HCT116 (cell line): ENCODE measurements at regions not wholly inside any gene's neighbourhood (a gene's known extent, or its start where the extent isn't known, plus 50 kb on each side); places are given as distances from the start of the nearest gene placed in this dataset.

Source experiments
- CTCF ChIP-seq, 3 experiments: fragments of 200-600 bp in 1 of 3; sonication (generic) in 1 of 3; IDR thresholded peaks in 2 of 3; conservative IDR thresholded peaks in 1 of 3; 2 replicates each; pipeline ENCODE4 v1.5.1; 2012 to 2017; ENCODE audit warnings: low read depth in 2 of 3, low read length in 2 of 3, antibody characterized with exemption in 1 of 3, borderline replicate concordance in 1 of 3, control low read depth in 1 of 3, mild to moderate bottlenecking in 1 of 3, mixed read lengths in 1 of 3, mixed run types in 1 of 3, moderate library complexity in 1 of 3; ENCODE audit not compliant: insufficient read depth in 1 of 3
- SIN3A ChIP-seq: IDR thresholded peaks from 2 replicates; pipeline ENCODE4 v1.6.1; 2012; ENCODE audit warnings: low read depth

- TF ChIP-seq CTCF (IDR thresholded peaks at IDR 0.05 in 2 of 3, conservative IDR thresholded peaks at IDR 0.05 in 1 of 3; ENCODE audit: borderline replicate concordance in 1 of 3, insufficient read depth in 1 of 3, low read depth in 2 of 3, low read length in 2 of 3) (no peak), SIN3A (no peak)
Observed at GRCh38 chr3:13141183-13141582, 68.0 kb upstream of the IQSEC1 start.
